HG02852 (cell line): ENCODE measurements at regions not wholly inside any gene's neighbourhood (a gene's known extent, or its start where the extent isn't known, plus 50 kb on each side); places are given as distances from the start of the nearest gene placed in this dataset.
"Not testable (repeated sequence)": the region's sequence is repeated elsewhere in the genome, so short reads cannot be mapped to it uniquely, and the experiment has no call there.

Experiments
- ATAC-seq: cut with Tn5 transposase; IDR thresholded peaks from one replicate; pipeline ENCODE4 v1.9.1; 2021; ENCODE audit warnings: mild to moderate bottlenecking, moderate library complexity; ENCODE audit not compliant: unreplicated experiment

DNA sequence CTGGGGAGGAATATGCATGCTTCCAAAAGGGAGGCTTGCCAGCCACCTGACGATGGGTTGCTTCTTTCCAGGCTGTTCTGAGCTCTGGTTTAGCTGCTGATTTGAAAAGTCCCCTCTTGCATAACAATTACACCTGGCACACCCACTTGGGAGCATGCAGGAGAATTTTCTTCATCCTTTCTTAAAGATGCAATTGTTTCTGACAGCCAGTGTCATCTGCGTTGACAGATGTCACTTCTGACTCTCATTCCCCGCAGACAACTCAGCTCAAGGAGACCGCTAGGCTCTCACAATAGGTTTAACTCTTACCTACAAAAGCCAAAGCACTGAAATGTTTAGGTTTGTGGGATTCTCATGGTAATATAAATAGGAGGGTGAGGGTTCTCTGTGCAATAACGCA lies 185.6 kb upstream of the SYNPR start:
- no peak for ATAC-seq

DNA sequence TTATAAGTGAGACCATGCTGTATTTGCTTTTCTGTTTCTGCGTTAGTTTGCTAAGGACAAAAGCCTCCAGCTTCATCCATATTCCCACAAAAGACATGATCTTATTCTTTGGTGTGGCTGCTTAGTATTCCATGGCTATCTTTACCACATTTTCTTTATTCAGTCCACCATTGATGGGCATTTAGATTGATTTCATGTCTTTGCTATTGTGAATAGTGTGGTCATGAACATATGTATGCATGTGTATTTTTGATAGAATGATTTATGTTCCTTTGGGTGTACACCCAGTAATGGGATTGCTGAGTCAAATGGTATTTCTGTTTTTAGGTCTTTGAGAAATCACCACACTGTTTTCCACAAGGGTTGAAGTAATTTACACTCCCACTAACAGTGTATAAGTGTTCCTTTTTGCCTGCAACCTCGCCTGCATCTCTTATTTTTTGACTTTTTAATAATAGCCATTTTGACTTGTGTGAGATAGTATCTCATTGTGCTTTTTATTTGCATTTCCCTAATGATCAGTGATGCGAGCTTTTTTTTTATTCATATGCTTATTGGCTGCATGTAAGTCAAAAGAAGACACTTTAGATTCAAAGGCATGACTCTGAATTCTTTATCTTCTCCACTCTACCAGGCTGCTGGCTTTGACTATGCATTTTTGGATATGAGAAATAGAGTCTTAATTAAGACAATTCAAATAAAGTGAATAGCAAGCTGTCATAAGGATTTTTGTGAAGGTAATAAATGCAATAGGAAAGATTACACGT lies 183.3 kb upstream of the SYNPR start:
- ATAC-seq, result no peak

DNA sequence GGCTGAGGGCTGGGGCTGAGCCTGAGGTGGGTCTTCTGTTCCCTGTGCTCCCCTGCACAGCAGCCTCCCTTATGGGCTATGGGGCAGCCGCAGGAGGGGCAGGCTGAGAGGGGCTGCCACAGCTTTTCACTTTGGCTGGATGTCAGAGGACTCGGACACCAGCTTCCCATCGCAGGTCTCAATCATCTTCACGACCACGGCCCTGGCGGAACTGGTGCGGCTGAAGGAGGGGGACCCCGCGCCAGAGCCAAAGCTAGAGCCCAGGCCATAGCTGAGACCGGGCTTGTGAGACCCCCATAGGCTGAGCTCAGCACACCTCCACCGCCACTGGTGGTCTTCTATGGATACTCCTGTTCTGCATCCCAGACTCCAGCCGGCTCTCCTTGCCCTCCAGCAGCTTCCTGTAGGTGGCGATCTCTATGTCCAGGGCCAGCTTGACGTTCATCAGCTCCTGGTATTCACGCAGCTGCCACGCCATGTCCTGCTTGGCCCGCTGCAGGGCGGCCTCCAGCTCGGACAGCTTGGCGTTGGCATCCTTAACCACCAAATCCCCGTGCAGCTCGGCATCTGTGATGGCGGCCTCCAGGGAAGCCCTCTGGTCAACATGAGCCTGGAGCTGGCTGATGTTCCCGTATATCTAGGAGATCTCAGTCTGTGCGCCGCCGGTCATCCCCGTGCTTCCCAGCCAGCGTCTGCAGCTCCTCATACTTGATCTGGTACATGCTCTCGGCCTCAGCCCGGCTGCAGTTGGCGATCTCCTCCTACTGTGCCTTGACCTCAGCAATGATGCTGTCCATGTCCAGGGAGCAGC lies 181.7 kb upstream of the SYNPR start:
- no peak for ATAC-seq

DNA sequence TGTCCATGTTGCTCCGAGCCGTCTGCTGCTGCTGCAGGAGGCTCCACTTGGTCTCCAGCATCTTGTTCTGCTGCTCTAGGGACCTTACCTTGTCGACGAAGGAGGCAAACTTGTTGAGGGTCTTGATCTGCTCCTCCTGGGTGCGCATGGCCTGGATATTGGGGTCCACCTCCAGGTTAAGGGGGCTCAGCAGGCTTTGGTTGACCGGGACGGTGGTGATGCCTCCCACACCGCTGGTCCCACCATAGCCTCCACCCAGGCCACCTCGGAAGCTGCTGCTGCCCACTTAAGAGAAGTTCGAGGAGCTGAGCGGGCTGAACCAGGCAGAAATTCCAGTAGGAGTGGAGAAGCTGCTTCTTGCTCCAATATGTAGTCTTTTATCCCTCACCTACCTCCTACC lies 180.7 kb upstream of the SYNPR start:
- no peak for ATAC-seq

DNA sequence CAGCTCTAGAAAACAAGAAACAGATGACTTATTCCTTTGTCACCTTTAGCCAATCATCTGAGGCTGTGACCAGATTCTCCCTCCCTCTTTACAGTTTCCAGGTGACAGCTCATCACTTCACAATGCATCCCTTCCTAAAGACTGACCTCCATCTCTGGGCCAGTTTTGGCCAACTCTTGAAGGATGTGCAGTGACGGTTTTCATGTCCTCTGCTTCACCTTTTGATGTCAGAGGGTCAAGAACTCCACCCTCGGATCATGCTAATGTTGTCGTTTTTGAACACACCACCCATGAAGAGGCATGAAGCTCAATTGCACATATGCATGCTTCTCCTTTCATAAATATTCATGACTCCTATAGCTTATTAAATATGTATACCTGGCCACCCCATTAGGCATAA lies 161.2 kb upstream of the SYNPR start:
- ATAC-seq, result no peak

DNA sequence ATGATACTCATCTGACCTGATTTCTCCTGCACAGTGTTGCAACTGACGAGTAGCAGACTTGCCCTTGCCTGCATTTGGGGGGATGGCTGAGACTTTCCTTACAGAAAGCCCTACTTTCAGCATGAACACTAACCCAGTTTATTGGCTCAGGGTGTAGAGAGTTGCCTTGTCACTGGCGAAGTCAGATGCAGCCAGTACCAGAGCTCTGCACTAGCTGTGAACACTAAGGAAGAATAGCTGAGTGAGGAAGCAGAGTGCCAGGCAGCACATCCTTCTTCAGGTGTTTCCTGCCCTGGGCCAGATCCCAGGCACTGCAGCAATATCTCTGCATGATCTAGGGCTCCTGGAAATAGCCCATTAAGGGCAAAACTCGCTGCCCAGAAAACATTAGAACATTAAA lies 154.0 kb upstream of the SYNPR start:
- no peak for ATAC-seq

DNA sequence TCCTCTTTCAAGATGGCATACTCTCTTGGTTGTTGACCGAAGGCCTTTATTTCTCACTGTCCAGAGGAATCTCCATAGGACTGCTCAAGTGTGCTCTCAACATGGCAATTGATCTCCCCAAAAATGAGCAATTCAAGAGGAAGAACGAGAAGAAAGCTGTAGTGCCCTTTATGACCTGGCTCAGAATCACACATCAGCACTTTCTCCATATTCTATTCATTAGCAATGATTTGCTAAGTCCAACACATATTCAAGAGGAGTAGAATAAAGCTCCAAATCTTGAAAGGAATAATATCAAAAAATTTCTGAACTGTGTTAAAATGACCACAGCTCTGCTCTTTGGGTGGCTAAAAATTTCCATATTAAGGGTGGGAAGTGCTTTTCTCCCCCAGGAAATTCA lies 151.6 kb upstream of the SYNPR start:
- no peak for ATAC-seq

DNA sequence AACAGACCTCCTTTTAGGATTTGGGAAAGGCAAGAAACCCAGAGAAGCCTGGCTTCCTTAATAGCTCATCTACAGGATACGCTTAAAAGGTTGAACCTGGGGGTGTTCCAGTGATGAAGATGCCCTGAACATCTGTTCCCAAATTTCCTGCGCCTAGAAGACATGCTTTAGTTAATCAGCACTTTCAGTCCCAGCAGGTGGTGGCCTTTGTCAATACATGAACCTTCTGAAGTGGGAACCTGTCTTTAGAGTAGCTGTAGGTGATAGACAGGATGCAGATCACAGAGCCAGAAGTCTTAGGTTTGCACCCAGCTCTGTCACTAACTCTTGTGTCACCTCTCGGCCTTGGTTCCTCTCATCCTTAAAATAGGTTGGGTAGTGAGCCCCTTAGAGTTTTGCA lies 149.7 kb upstream of the SYNPR start:
- no peak for ATAC-seq

DNA sequence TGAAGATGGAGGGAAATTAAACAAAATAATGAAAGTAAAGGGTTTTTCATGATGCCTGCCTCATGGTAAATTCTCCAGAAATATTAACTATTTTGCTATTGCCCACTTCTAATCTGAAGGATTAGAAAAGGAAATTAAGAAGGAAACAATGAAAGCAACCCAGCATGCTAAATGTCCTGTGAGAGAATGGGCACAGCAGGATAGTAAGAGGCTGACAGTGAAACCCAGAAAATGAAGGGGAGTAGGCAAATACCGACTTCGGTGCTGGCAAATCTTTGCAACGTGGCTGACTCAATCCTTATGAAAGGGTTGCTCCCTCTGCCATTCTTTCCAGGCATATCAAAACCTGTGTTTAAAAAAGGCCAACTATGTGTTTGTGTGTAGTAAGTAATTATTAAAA lies 147.5 kb upstream of the SYNPR start:
- ATAC-seq, result no peak

DNA sequence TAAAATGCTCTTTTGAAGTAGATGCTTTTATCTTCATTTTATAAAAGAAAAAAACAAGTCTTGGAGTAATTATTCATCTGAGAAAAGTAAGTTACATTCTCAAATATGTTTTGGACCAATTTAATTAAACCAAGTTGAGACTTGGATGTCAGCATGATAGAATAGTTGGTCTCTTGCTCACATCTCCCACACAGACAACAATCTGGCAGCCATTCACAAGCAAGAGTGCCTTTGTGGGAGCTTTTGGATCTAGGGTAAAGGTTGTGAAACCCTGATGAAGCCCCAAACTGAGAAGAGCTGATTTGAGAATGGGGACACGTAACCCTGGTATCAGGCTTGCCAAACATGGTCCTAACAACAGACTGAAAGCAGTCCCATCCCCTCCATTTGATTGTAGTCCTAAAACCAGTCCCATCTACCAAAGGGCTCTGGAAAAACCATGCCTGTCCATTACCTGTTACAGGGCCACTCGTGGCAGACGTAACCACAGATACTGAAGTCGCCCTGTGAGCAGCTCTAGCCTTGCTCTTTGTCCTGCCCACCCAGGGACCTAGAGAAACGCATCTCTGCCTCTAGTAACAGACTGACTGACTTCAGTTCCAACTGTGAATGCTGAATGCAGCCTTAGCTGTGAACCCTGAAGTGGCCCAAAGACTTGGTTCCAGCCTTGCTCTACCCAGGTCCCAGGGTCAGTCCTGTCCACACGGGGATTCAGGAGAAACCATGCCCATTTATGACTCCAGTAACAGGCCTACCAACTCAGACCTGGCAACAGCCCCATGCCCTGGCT lies 145.5 kb upstream of the SYNPR start:
- ATAC-seq, result no peak

DNA sequence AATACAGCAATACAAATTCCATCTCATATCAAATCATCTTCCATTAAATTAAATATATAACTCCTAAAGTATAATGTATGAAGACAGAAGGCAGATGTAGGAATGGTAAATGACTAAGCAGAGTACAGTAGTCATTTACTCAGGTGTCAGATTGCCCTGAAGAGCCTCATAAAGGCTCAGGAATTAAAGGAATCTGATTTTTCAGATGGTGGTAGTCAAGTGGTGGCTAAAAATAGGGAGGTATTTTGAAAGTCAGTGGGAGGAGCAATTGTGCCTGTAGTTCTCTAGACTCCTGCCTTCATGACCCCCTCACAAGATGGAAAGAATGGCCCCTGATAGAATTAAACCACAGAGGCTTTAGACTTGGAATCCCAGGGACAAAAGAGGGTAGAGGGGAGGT lies 142.7 kb upstream of the SYNPR start:
- ATAC-seq, result no peak

DNA sequence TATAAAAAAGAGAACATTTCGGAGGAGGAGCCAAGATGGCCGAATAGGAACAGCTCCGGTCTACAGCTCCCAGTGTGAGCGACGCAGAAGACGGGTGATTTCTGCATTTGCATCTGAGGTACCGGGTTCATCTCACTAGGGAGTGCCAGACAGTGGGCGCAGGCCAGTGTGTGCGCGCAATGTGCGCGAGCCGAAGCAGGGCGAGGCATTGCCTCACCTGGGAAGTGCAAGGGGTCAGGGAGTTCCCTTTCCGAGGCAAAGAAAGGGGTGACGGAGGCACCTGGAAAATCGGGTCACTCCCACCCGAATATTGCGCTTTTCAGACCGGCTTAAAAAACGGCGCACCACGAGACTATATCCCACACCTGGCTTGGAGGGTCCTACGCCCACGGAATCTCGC lies 141.9 kb upstream of the SYNPR start:
- ATAC-seq, result not testable (repeated sequence)

DNA sequence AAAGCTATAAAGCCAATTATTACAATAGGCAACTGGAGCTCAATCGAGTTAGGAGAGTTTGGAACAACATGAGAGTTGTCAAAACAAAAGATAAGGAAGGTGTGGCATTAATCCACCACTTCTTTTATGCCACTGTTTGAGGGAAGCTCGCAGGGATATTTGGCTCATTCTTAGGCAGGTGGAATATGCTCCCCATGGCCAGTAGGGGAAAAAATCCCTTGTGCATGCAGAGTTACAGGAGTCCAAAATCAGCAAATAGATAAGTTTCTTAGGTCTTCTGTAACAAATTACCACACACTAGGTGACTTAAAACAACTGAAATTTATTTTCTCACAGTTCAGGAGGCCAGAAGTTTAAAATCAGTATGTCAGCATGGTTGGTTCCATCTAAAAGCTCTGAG lies 135.4 kb upstream of the SYNPR start:
- ATAC-seq, result no peak

DNA sequence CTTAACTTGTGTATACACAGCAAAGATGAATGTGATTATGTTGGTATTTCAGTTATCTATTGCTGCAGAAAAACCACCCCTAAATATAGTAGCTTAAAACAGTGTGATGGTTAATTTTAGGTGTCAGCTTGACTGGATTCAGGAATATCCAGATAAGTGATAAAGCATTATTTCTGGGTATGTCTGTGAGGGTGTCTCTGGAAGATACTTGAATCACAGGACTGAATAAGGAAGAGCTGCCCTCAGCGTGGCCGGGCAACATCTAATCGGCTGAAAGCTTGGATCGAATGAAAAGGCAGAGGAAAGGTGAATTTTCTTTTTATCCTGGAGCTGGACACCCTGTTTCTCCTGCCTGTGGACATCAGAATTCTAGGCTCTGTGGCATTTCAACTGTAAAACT lies 132.0 kb upstream of the SYNPR start:
- no peak for ATAC-seq

DNA sequence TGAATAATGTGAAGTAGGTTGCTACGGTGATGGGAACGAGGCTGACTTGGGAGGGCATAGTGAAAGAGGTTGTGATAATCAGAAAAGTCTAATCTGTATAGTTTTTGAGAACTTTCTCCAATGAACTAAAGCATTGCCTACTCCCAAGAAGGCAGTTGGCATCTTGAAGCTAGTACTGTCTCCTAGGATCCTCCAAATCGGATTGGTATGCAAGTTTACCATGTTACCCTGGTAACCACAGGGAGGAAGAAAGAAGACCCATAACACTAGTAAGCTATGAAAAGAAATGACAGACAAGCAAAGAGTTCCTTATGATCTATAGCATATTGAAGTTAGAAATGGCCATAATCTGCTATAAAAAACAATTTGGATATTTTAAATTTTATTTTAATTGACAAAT lies 127.2 kb upstream of the SYNPR start:
- no peak for ATAC-seq

DNA sequence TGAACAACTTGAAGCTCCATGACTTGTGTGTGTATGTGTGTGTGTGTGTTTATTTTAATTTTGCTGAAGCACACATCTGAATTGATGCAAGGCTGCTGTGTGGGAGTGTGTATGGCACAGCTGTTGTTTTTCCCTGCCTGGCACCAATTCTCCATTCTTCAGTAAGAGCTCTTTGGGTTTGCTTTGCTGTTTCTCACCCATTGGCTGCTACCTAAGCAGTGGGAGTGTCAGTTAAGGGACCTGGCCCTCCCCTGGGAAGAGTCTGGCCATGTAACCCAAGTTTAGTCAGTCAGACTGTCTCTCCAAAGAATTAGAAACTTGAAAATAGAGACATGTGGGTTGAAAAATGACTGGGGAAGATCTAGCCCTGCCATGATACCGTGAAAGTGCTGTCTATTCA lies 126.2 kb upstream of the SYNPR start:
- ATAC-seq, result no peak

DNA sequence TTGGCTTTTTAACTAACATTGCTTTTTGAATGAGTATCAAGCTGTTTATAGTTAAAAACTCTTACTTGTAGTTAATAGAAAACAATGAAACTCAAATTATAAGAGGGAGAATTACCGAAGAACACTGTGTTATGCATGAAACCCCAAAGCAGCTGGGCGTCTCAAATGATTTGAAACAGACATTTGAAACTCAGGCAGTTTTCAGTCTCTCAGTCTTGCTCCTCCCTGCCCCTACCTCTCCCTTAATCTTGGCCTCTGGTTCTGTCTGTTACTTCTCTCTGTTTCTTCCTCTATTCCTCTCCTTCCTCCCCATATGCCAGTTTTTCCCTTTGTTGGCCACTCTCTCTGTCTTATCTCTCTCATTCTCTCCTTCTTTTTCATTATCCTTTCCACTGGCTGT lies 118.3 kb upstream of the SYNPR start:
- ATAC-seq, result no peak

DNA sequence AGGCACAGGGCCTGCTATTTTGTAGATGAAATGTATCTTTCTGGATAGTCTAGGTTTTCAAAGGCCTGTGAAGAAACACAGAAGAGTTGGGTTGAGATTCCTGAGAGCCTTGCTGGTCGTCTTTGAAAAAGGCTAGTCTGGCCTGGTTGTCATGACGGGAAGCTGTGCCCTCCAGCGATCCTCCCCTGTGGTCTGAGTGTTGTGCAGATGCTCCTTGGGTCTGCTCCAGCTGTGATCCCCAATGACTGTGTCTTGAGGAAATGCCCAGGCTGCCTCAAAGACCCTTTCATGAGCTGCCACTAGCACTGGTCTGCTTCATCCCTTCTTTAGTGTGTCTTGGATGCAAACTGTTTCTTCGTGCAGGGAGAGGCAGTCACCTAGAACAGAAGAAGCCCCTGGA lies 111.0 kb upstream of the SYNPR start:
- ATAC-seq, result no peak

DNA sequence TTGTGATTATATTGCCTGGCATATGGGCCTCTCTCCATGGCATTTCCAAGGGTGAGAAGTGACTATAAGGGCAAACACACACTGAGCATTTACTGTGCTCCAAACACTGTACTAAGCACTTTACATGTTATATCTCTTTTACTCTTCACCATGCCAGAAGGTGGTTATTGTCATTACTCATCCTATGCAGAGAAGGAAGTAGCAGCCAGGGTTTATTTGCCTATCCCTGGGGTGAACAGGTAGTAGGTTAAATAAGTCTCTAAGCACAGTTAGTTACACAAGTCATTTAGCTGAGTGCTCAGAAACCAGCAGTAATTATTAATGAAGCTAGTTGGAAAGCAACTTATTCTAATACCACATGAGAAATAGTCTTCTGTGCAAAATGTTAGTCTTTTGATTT lies 109.9 kb upstream of the SYNPR start:
- no peak for ATAC-seq

DNA sequence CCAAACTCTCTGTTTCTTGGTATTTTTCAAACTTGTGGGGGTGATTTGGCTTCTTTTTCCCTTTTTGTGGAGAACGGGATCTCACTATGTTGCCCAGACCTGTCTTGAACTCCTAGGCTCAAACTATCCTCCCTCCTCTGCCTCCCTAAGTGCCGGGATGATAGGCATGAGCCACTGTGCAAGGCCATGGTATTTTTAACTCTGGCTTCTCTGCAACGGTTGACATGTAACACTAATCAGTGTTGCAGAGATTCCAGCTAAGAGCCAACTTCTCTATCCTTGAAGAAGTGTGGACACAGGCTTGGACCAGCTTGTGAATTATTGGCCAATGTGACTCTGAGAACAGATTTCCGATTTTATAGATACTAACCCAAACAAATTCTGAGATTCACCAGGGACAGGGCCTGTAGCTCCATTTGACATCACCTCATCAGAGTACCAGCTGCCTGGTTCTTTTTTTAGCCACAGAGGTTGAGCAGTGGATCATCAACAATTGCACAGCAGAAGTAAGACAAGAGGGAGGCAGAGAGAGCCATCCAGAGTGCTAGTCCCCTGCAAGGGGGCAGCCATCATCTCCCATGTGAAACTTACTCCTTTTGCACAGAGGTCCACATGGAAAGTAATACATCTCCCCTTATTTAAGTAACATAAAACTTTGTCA lies 98.1 kb upstream of the SYNPR start:
- no peak for ATAC-seq

DNA sequence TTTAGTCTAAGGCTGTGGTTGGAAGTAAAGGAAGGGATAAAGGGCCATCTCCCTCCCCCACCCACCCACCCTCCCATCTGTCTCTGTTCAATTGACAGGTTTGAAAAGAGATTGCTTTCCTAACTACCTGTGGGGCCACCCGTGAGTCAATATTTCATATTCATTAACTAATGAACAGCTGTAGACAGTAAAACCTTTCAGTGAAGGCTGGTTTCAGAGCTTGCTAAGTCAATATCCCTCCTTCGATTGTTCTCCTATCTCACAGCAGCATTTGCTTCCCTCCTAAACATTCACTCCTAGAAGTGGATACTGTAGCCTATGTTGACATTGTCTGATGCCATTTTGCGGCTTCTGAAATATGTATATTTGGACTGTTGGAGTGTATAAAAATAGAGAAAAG lies 85.9 kb upstream of the SYNPR start:
- no peak for ATAC-seq
